RPMI8226 (cell line): ENCODE measurements at regions not wholly inside any gene's neighbourhood (a gene's known extent, or its start where the extent isn't known, plus 50 kb on each side); places are given as distances from the start of the nearest gene placed in this dataset.
A peak's percentile ranks its signal among the peaks of the same experiment; 100 is the strongest.
"Not testable (repeated sequence)": the region's sequence is repeated elsewhere in the genome, so short reads cannot be mapped to it uniquely, and the experiment has no call there.

Experiments used
- DNase-seq: peaks from one replicate; pipeline ENCODE4 v3.0.0-alpha.2; 2015

DNA sequence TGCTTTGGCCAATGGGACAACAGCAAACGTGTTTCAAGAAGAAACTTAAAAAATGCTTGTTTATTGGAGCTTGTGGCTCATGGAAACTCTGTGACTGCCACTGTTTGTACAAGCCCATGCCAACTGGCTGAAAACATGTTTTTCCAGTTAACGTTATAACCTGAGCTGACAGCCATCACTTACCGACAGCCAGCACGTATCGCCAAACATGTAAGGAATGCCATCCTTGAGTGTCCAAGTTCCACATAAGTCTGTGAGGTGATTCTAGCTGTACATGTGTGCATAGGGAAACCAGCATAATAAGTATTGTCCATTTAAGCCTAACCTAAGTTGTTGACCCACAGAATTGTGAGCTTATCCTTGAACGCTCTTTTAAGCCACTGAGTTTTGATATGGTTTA is 596.9 kb downstream of the TRHDE start:
- no peak for DNase-seq

DNA sequence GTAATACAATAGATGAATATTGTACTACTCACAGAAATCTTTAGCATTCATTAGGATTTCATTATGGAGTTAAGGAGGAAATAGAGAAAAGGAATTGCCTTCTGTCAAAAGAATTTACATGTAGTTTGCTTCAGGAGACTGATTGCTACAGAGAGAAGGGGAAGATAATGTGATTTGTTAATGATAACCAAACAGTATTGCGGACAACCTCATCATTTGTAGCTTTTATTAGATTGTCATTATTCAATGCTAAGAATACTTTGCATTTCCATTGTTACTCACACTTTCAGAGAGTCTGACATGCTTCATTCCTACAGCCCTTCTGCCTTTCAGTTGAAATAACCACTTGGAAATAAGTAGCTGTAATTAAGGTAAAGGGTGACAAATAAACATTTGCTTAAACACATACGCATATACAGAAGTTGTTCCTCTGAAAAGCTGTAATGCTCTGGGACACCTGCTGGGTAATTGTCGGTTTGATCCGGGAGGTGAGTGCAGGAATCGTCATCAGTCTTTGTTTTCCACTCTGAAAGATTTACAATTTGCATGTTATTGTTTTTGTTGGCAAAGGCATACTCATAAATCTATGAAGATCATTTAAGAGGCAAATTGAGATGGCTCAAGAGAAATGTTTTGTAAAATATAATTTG is 600.2 kb downstream of the TRHDE start:
- no peak for DNase-seq

DNA sequence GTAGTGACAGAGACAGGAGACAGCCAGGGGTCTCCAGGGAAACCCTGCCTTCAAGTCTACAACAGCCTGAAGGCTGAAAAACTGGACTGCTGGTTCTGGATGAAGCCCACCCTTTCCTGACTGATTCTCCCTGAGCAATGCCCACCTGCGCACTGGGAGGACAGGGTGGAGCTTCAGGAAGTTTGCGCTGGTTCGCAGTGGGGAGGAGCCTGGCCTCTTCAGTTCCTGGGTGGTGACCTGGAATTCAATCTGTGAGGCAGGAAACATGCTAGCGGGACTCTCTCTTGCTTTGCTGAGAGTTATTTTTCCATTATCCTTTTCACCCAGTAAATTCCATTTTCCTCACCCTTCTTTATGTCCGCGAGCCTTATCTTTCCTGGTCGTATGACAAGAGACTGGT is 600.8 kb downstream of the TRHDE start:
- no peak for DNase-seq

DNA sequence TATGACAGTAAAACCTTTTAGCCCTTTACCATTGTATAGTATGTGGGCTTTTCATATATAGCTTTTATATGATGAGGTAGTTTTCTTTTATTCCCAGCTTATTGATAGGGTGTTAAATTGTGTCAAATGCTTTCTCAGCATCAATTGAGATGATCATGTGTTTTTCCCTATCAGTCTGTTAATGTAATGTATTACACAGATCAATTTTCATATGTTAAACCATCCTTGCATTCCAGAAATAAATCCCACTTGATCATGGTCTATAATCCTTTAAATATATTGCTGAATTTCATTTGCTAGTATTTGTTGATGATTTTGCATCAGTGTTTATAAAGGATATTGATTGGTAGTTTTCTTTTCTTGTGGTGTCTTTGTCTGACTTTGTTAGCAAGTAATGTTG is 603.9 kb downstream of the TRHDE start:
- no peak for DNase-seq

DNA sequence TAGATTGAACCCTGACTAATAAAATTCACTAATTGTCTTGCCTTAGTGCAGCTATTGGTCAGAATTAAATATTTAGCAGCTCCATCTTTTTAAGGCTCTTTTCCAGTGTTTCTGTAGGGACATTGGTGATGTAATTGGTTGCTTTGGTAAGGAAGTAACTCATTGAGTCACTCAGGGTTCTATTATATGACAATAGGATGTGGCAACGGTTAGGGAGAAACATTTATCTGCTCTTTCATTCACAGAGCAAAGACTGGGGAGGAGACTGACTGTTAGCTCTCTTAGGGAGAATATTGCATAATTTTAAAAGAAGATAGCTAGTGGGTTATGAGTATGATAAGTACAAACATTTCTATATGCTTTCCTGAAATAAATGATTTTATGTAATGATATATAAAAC is 616.5 kb downstream of the TRHDE start:
- no peak for DNase-seq

DNA sequence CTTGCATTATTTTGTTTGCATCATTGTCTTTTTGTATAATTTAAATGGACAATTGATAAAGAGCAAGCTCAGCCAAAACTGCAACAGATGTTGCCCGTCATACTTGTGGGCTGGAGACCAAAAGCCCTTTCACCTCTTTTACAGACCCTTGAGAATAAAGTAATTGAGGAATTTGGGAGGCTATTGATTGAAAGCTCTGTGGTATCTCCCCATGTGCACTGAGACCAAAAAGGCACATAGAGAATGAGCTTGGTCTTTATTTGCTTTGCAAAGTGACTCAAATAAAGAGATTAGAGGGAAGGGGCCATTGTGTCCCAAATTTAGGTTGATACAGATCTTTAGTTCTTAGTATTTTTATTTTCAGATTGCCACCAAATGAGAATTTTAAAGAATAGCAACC is 617.6 kb downstream of the TRHDE start:
- no peak for DNase-seq

DNA sequence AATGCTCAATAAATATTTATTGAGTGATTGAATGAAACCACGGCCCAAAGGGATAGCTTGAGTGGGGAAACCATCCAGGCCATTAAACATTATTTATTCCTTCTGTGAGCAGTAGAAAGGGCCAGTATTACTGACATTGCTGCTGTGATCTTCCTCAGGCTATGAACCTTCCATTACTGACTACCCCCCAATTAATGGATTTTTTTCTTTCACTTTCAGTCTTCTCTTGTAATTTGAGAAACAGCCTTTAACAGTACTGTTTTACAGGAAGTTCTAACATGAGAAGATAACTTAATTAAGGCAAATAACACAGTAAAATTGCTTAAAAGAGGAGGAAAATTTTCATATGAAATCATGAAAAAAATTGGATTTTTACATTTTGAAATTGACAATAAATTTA is 629.5 kb downstream of the TRHDE start:
- DNase-seq = no peak

DNA sequence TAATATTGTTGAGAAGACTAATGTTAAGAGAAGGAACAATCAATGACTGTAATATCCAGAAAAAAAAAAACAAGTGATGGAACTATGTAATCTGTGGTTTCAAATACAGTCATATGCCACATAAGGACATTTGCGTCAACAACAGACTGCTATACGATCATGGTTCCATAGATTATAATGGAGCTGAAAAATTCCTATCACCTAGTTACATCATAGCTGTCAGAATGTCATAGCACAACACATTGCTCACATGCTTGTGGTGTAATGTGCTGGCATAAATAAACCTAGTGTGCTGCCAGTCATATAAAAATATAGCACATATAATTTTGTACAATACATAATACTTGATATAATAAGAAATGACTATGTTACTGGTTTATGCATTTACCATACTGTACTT is 653.5 kb downstream of the TRHDE start:
- DNase-seq = no peak

DNA sequence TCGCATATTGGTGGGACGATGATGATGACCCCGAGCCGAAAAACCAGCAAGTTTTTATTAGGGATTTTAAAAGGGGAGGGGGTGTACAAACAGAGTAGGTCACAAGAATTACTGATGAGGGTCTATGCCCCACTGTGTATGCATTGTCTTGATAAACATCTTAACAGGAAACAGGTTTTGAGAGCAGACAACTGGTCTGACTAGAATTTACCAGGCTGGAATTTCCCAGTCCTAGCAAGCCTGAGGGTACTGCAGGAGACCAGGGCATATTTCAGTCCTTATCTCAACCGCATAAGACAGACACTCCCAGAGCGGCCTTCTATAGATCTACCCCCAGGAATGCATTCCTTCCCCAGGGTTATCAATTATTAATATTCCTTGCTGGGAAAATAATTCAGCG is 659.7 kb downstream of the TRHDE start:
- not testable (repeated sequence) for DNase-seq

DNA sequence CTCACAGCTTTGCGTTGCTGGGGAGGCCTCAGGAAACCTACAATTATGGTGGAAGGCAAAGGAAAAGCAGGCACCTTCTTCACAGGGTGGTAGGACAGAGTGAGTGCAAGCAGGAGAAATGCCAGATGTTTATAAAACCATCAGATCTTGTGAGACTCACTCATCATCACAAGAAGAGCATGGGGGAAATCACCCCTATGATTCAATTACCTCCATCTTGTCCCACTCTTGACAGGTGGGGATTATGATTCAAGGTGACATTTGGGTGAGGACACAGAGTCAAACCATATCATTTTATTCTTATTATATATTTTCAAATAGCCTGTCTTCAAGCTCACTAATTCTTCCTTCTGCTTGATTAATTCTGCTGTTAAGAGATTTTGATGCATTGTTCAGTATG is 665.3 kb downstream of the TRHDE start:
- no peak for DNase-seq

DNA sequence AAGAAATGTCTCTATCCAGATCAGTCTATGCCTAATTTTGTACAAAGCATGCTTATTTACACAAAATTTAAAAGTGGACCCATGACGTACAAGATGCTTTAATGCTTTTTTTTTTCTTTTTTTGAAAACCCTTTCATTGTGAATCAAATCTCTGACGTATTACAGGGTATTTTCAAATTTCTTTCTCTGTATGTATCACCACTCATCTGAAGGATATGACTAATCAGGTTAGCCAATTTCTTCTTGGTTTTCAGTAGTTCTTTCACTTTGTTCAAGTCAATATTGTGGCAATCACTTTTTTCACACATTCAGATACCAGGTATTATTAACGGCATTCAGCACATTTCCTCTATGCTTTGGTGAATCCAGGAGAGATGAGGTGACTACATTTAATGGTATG is 685.3 kb downstream of the TRHDE start:
- DNase-seq = no peak

DNA sequence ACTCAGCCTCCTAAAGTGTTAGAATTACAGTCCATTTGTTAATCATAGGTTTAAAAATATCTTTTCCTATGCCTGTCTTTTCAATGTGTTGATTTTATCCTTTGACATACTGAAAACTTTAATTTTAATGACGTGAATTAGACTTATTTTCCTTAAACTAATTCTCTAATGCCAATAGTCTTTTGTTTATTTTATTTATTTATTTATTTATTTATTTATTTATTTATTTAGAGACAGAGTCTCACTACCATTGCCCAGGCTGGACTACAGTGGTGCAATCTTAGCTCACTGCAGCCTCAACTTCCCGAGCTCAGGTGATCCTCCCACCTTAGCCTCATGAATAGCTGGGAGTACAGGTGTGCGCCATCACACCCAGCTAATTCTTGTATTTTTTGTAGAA is 694.5 kb downstream of the TRHDE start:
- DNase-seq = no peak

DNA sequence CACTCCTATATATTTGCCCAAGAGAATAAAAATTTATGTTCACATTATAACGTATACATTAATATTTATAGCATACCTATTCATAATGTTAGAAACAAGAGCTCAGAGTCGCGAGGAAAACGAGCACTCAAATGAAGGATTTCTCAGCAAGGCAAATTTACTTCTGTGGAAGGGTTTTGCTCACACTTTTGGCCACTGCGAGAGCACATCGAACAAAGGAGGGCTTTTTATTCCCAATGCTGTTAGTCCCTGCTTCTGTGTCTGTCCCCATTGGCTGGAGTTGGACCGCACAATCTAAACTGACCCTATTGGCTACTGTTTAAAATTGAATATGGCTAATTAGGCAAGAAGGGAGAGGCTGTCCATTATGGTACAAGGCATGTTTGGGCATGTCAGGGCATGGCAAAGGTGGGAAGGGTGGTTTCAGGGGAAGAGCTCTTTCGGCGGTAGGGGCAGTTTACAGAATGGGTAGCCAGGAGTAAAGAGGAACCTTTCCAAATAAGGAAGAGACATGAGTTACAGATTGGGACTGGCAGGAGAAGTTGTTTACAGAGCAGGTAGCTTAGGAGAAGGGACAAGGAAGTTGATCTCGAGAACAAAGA is 702.9 kb downstream of the TRHDE start:
- DNase-seq = no peak

DNA sequence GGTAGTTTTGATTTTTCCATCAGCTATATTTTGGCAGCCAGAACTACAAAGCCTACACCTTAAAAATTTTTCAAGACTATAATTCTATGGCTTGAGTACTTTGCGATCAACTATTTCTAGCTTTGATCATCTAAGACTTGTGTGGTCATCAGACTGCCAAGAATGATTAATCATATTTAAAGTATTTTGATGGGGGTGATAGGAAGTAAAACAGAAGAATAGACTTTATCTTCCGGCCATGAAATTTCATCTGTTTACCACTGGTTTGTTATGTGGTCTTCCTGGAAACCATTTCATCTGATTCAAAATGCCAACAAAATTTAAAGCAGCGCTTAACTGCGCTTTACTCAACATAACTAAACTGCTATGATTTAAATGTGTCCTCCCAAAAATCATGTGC is 706.8 kb downstream of the TRHDE start:
- no peak for DNase-seq

DNA sequence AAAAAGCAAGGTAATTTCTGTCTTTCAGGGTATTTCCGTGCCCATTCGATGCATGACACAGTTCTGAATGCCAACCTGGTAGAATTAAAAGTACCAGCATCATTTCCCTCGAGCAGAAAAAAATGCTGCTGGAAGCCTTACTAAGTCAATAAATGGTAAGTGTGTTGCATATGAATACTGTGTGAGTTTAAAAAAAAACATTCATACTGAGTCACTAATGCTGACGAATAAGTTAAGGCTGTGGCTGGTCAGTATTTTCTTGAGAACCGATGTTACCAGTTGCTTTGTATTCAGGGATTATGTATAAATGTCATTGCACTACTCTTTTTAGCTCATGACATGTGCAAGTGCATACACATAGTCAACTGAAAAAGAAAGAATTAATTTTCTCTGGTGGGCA is 710.2 kb downstream of the TRHDE start:
- DNase-seq = no peak

DNA sequence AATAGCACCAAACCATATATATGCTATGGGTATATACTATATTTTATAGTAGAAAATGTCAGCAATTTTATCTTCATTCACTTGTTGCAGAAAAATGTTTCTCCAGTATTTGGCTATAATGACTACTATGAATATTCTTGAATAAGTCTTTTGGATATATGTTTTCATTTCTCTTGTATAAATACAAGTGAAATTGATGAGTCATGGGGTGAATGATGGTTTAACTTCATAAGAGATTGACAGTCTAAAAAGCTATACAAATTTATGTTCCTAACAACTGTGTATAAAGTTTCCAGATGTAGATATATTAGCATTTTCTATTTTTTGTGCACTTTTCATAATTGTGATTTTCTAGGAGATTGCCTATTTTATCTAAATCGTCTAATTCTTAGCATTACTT is 714.8 kb downstream of the TRHDE start:
- no peak for DNase-seq

DNA sequence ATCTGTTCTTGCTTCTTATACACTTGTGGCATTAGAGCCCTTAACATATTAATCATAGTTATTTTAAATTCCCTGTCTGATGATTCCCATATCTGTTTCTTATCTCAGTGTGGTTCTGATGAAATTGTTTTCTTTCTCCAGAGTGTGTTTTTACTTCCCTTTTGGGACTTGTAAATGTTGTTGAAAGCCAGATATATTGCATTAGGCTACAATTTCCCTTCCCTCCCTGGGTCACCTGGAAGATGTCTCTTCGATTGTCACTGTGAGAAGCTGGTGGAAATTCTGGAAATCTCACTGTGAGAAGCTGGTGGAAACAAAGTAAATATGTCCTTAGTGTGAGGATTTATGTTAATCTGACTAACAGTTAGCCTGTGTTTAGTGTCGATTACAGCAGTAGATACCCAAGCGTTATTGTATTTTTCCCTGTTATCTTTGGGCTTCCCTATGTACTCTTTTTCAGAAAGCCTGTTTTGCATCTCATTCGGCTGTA is 717.3 kb downstream of the TRHDE start:
- DNase-seq = no peak

DNA sequence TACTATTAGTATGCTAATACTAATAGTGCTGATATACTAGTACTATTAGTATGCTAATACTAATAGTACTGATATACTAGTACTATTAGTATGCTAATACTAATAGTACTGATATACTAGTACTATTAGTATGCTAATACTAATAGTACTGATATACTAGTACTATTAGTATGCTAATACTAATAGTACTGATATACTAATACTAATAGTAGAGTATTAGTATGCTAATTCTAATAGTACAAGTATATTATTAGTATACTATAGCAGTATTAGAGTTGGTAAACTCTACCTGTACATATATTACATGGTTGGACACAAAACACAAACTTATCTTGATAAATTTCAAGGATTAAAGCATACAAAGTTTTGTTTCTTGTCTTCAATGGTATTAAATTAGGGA is 722.9 kb downstream of the TRHDE start:
- not testable (repeated sequence) for DNase-seq

DNA sequence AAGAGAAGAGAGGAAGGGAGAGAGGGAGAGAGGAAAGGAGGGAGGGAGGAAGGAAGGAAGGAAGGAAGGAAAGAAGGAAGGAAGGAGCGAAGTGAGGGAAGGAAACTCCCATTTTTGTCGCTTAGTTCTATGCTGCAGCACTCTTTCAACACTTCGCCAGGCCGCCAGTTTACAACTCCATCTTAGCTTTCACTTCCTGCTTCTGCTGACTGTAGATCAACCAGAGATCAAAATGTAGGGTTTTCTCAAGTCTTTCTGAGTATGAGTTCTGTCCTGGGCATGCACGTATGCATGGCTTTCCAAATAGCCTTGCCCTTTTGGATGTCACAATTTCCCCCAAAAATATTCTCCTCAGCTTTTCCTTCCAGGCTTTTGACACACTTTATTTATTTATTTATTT is 723.4 kb downstream of the TRHDE start:
- DNase-seq = peak; percentile 23

DNA sequence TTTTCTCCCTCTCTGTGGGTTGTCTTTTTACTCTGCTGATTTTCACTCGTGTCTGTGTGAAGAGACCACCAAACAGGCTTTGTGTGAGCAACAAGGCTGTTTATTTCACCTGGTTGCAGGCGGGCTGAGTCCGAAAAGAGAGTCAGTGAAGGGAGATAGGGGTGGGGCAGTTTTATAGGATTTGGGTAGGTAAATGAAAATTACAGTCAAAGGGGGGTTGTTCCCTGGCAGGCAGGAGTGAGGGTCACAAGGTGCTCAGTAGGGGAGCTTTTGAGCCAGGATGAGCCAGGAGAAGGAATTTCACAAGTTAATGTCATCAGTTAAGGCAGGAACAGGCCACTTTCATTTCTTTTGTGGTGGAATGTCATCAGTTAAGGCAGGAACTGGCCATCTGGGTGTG is 729.6 kb downstream of the TRHDE start:
- not testable (repeated sequence) for DNase-seq

DNA sequence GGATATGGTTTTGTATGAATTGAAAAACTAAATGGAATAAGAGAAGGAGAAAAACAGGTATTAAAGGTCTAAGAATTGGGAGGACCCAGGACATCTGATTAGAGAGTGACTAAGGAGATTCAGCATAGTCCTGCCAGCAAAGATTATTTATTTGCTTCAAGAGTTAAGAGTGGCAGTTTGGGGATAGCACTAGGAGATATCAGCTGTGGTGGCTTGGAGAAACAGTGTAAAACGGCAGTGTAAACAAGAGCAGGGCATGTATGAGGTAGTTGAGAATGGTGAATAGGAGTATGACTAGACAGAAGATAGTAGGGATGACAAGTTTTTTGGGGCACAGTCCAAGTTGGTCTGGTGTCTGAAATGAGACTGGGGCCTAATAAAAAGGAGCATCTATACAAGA is 730.3 kb downstream of the TRHDE start:
- DNase-seq = not testable (repeated sequence)

DNA sequence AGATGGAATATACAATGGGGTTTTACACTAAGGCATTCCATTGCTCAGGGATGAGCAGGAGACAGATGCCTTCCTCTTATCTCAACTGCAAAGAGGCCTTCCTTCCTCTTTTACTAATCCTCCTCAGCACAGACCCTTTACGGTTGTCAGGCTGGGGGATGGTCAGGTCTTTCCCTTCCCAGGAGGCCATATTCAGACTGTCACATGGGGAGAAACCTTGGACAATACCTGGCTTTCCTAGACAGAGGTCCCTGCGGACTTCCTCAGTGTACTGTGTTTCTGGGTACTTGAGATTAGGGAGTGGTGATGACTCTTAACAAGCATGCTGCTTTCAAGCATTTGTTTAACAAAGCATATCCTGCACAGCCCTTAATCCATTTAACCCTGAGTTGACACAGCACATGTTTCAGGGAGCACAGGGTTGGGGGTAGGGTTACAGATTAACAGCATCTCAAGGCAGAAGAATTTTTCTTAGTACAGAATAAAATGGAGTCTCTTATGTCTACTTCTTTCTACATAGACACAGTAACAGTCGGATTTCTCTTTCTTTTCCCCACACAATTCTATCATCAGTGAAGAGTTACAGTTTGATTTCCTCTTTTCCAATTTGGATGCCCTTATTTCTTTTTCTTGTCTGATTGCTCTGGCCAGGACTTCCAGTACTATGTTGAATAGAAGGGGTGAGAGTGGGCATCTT is 737.1 kb downstream of the TRHDE start:
- DNase-seq = not testable (repeated sequence)

DNA sequence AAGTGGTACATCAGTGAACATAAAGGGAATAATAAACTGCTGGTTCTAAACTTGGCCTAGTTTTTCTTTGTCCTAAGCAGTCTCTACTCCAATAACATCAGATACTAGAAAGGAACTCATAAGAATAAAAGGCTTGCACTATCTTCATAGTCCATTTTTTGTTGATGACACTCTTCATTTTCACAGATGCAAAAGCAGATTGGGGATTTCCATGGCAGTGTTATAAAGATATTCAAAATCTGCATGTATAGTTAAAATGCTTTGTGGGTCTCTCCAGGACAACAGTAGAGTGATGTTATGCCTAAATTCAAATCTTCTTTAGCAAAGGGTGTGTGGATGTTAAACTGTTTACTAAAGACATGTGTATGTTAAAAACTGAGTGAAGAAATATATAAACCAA is 745.8 kb downstream of the TRHDE start:
- no peak for DNase-seq

DNA sequence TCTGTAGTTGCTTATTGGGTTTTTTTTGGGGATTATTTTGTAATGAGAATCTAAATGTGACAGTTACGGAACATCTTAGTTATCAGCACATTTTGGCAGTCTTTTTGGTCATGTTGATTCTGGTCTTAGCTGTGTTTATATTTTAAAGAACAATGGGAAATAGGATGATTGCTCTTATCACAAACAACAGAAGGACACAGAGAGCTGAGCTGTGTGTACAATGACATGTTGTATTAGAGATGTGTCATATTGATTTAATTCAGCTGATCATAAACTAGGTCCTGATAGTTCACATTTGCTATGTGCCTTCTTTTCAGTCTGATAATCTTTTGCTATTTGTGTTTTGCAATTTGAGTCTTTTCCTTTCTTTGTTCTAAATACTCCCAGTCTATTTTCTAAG is 781.7 kb downstream of the TRHDE start:
- no peak for DNase-seq

DNA sequence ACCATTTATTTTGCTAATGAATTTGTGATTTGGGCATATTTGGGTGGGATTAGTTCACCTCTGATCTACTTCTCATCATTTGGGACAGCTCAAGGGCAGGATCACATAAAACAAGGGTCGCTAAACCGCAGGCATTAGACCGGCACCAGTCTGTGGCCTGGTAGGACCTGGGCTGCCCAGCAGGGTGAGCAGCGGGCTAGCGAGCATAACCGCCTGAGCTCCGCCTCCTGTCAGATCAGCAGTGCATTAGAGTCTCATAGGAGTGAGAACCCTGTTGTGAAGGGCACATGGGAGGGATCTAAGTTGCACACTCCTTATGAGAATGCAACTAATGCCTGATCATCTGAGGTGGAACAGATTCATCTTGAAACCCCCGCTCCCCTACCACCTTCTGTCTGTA is 785.3 kb downstream of the TRHDE start:
- DNase-seq = no peak
